Neutrophil (primary cell): ENCODE measurements at regions not wholly inside any gene's neighbourhood (a gene's known extent, or its start where the extent isn't known, plus 50 kb on each side); places are given as distances from the start of the nearest gene placed in this dataset.

Experiments
- H3K27ac ChIP-seq: fragments of 200-600 bp; sonication (generic); 2 replicates; pipeline ENCODE4 v1.5.1; 2016; ENCODE audit warnings: mild to moderate bottlenecking, moderate library complexity
- H3K27me3 ChIP-seq: fragments of 200-600 bp; sonication (generic); 2 replicates; pipeline ENCODE4 v1.6.0; 2016; ENCODE audit warnings: mild to moderate bottlenecking
- H3K36me3 ChIP-seq: fragments of 200-600 bp; sonication (generic); 2 replicates; pipeline ENCODE4 v1.5.1; 2017
- H3K4me1 ChIP-seq, 2 experiments: fragments of 200-600 bp in 1 of 2; sonication (generic) in 1 of 2; 1 replicate in 1 of 2; 2 replicates in 1 of 2; pipeline versions ENCODE4 v1.5.1 to v1.6.1; 2013 to 2016; ENCODE audit warnings: low read depth in 1 of 2, low read length in 1 of 2, mild to moderate bottlenecking in 1 of 2, moderate library complexity in 1 of 2; ENCODE audit not compliant: control insufficient read depth in 1 of 2, insufficient read depth in 1 of 2
- H3K4me3 ChIP-seq, 2 experiments: fragments of 200-600 bp in 1 of 2; sonication (generic) in 1 of 2; 1 replicate in 1 of 2; 2 replicates in 1 of 2; pipeline ENCODE4 v1.5.1; 2013 to 2016; ENCODE audit warnings: low read depth in 1 of 2, low read length in 1 of 2, mild to moderate bottlenecking in 1 of 2, moderate library complexity in 1 of 2
- H3K9me3 ChIP-seq: fragments of 200-600 bp; sonication (generic); 2 replicates; pipeline ENCODE4 v1.5.1; 2016
- TF ChIP-seq, protein P1 (sequence below): fragments of 200-600 bp; sonication (generic); IDR thresholded peaks from 2 replicates; pipeline ENCODE4 v1.5.1; 2016; ENCODE audit warnings: antibody characterized with exemption

DNA sequence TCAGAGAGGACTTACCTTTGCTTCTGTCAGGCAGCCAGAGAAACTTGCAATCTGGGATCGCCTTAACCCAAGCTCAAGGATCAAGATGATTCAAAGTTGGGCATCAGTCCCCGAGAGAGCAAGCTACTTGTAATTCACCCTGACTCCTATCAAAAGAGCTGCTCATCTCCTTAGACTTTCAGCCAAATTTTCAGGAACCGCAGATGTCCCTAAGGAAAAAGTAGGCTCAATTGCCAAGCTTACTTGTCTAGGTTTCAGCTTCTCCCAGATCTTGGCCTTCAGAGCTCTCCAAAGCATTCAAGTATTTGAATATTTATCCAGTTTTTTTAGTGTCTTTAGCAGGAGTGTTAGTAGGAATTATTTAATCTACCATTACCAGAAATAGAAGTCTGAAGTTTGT lies 434.1 kb upstream of the MMS22L start:
- Histone ChIP-seq H3K9me3 (no peaks in the 10 kb centered on the region), H3K27ac (no peak overlapping the region), H3K36me3 (no peaks in the 10 kb centered on the region), H3K4me3 (no peak overlapping the region), H3K4me1 (no peaks in the 10 kb centered on the region), H3K27me3 (no peaks in the 10 kb centered on the region)
- TF ChIP-seq, protein P1, sequence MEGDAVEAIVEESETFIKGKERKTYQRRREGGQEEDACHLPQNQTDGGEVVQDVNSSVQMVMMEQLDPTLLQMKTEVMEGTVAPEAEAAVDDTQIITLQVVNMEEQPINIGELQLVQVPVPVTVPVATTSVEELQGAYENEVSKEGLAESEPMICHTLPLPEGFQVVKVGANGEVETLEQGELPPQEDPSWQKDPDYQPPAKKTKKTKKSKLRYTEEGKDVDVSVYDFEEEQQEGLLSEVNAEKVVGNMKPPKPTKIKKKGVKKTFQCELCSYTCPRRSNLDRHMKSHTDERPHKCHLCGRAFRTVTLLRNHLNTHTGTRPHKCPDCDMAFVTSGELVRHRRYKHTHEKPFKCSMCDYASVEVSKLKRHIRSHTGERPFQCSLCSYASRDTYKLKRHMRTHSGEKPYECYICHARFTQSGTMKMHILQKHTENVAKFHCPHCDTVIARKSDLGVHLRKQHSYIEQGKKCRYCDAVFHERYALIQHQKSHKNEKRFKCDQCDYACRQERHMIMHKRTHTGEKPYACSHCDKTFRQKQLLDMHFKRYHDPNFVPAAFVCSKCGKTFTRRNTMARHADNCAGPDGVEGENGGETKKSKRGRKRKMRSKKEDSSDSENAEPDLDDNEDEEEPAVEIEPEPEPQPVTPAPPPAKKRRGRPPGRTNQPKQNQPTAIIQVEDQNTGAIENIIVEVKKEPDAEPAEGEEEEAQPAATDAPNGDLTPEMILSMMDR = no peak

DNA sequence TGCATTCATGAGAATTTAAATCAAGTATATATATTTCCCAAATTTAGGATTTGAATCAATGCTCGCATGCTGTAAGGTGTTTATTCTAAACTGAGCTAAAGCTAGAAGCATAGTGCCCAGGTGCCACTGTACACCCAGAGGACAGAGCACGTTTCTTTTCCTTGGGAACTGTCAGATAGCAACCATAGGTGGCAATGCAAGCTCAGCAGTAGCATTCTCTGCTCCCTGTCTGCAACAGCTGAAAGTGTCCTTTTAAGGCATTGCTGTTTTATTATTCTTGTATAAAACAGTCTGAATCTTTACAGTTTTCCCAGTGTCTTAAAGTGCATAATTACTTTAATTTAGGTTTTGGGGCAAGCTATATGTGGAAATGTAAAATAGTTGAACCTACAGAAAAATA lies 443.4 kb upstream of the MMS22L start:
- Histone ChIP-seq H3K27ac (no peak overlapping the region), H3K27me3 (no peaks in the 10 kb centered on the region), H3K4me3 (no peak overlapping the region), H3K9me3 (no peaks in the 10 kb centered on the region), H3K36me3 (no peaks in the 10 kb centered on the region), H3K4me1 (no peaks in the 10 kb centered on the region)
- TF ChIP-seq, protein P1 = no peak

DNA sequence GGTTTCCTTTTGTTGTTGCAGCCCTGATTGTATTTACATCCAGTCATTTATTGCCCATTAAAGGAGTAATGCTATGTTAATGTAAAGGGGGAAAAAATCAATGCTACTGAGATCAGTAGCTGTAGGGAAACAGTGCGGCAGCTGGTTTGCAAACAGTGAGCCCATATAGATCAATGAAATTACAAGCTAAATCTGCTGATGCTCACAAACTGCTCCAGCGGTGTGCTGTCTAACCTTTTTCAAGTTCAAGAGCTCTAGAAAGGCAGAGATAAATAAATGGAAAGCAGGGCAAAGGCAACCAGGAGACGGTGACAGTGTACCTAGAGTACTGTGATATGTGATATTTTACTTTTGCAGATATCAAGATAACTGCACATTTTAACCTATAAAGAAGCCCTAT lies 449.0 kb upstream of the MMS22L start:
- Histone ChIP-seq H3K27ac (no peak overlapping the region), H3K9me3 (no peaks in the 10 kb centered on the region), H3K36me3 (no peaks in the 10 kb centered on the region), H3K4me3 (no peak overlapping the region), H3K27me3 (no peaks in the 10 kb centered on the region), H3K4me1 (no peaks in the 10 kb centered on the region)
- TF ChIP-seq, protein P1 = no peak

DNA sequence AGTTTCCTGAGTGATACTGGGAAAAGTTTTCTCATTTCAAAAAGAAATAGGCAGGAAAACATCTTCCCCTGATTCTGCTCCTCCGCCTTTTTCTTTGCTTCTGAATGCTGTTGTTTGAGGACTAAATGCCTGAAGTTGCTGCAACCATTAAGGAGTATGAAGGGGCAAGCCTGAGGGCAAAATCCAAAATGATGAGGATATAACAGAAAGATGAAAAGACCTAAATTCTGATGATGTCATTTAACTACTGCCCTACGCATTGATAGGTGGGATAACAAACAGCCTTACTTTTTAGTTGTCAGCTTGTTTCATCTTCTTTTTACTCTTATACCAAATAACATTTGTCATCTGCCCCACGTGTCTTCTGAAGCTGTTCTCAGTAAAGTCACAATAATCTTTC lies 474.6 kb upstream of the MMS22L start:
- H3K27ac ChIP-seq = no peak overlapping the region
- no peak overlapping the region for H3K4me3 ChIP-seq
- no peaks in the 10 kb centered on the region for H3K4me1 ChIP-seq
- H3K36me3 ChIP-seq = no peaks in the 10 kb centered on the region
- H3K9me3 ChIP-seq = no peaks in the 10 kb centered on the region
- H3K27me3 ChIP-seq = no peaks in the 10 kb centered on the region
- TF ChIP-seq, protein P1 = no peak

DNA sequence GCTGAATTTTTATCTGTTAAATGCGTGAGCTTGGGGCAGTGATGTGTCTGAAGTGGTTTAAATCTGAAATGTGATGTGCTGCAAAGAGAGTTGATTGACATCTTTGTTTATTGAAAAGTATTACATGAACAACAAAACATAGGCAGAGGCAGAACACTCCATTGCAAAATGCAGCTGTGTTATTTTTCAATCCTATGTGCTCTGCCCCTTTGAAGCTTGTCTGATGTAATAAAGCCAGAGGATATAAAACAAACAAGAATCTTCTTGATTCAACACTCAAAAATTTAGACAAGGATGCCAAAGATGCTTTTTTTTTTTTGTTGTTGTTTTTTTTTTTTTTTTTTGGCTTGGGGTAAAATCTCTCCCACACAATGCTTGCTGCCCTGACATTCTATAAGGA lies 482.4 kb upstream of the MMS22L start:
- no peaks in the 10 kb centered on the region for H3K4me1 ChIP-seq
- H3K9me3 ChIP-seq = no peaks in the 10 kb centered on the region
- no peaks in the 10 kb centered on the region for H3K27me3 ChIP-seq
- H3K27ac ChIP-seq = no peak overlapping the region
- TF ChIP-seq, protein P1 = no peak
- H3K4me3 ChIP-seq = no peak overlapping the region
- H3K36me3 ChIP-seq = no peaks in the 10 kb centered on the region

DNA sequence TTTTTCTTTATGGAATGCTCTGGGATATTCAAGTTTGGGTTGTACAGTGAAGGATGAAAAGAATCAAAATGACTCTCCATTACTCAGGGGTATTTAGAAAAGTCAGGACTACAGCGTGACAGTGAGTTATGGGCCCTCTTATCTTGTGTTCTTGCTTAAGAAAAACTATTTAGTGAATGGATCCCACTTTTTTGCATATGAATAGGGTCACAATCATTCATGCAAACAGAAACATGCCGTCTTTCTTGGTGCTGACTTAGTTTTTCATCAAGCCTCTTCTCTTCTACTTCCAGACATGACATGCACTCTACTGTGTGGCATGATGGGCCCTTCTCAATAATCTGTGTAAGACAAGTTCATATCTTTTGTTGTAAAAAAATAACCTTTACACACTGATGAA lies 488.4 kb upstream of the MMS22L start:
- no peaks in the 10 kb centered on the region for H3K9me3 ChIP-seq
- no peak overlapping the region for H3K27ac ChIP-seq
- no peaks in the 10 kb centered on the region for H3K36me3 ChIP-seq

More for the DNA sequence above, 488.4 kb upstream of the MMS22L start:
- no peak overlapping the region for H3K4me3 ChIP-seq
- H3K27me3 ChIP-seq = no peaks in the 10 kb centered on the region
- TF ChIP-seq, protein P1 = no peak
- H3K4me1 ChIP-seq = no peaks in the 10 kb centered on the region
